HG03460 (cell line): ENCODE measurements at regions not wholly inside any gene's neighbourhood (a gene's known extent, or its start where the extent isn't known, plus 50 kb on each side); places are given as distances from the start of the nearest gene placed in this dataset.

ENCODE experiments used
- ATAC-seq: cut with Tn5 transposase; IDR thresholded peaks from one replicate; pipeline ENCODE4 v1.9.1; 2021; ENCODE audit not compliant: unreplicated experiment

DNA sequence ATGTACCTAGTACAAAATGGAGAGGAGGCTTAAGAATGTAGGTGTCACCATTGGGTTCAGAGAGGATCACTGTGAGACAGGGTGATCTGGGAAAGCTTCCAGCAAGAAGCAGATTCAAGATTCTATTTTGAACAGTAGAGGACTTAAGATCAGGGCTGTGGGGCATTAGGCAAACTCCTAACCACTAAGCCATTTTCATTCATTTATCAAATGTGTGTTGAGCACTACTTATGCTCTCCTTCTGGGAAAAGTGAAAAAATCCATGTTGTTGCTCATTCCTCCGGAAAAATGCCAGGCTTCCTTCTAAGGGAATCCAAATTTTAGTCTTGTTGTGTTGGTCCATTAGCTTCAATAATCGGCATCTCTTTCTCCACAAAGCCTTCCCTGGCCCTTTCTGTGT lies 163.4 kb downstream of the NUAK1 start:
- ATAC-seq, result no peak

- ATAC-seq, result no peak
These were observed 161.5 kb downstream of the NUAK1 start for GRCh38 chr12:105977236-105977635.

DNA sequence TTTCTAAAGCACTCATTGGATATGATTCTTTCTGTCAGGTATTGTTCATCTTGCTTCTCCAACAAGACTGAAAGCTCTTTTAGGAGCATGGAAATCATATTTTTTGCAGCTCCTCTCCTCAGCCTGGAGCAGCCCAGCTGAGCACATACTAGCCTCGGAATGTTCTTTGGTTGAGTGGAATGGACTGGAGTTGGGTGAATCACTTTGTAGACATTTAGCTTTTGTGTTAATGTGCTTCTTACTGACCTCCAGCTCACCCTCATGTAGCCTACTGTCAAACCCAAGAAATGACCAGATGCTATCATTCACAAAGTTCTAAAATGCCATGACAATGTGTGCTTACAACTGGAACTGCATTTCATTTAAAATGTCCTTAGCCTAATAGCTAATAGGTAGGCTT lies 161.1 kb downstream of the NUAK1 start:
- no peak for ATAC-seq

GRCh38 chr12:105978276-105978675 lies 160.5 kb downstream of the NUAK1 start:
- no peak for ATAC-seq

DNA sequence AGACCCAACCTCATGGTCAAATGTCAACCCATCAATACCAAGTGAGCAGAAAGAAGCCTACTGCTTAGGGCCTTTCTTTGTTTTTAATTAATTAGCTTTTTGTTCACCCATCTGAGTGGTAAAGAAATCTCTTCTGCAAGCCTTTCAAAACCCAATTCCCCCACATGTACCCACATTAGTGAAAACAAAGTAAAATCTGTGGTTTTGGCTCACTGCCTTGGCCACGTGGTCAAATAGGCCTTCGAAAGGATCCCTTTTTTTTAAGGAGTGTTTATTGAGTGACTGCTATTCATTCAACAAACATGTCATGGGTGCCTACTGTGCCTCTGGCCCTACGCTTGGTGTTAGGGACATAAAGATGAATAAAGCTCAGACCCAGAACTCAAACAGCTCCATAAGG lies 160.1 kb downstream of the NUAK1 start:
- no peak for ATAC-seq

- ATAC-seq, result no peak
These were observed 158.7 kb downstream of the NUAK1 start for GRCh38 chr12:105980085-105980484.

- ATAC-seq, result no peak
These were observed 158.2 kb downstream of the NUAK1 start for GRCh38 chr12:105980533-105980932.

DNA sequence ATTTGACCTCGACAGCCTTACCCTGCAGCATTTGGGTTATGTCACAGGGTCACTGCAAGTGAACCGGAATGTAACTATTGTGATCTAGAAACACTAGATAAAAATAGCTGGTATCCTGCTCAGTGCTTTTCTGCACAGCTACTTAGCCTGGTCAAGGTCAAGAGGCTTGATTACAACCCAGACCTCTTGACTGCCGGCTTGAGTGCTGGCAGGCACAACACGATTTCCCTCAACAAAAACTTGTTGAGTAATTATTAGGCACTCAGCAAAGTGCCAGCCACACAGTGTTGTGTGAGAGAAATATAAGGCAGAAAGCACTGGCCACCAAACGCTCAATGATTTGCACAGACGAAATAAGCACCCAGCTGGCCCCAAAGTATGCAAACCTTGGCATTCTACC lies 156.7 kb downstream of the NUAK1 start:
- no peak for ATAC-seq

DNA sequence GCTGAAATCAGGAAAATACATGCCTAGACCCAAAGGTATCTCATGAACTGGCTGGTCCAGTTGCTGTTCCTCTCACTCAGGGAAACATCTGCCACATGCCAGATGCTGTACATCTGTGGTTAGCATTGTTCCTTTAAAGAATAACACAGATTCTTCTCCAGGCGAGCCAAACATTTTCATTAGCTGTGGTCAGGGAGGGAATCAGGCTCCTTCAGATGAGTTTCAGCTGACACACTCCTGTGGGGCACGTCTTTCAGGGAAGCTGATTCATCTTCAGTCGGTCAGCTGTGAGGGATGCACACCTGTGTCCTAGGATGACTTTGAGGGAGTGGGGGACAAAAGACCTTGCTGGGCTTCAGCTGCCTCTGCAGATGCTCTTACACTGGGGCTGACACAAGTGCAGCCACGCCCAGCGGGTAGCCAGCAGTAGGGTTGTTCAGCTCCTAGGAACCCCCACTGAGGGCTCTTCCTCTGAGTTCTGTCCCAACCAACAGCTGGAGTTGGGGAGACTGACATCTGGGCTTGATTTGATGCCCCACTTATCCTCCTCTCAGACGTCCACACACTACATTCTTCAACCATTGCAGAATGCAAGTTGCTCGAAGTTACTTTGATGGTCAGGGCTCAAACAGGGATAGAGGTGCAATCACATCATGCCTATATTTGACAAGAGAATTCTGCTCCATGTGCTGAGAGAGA lies 155.0 kb downstream of the NUAK1 start:
- ATAC-seq, result no peak

DNA sequence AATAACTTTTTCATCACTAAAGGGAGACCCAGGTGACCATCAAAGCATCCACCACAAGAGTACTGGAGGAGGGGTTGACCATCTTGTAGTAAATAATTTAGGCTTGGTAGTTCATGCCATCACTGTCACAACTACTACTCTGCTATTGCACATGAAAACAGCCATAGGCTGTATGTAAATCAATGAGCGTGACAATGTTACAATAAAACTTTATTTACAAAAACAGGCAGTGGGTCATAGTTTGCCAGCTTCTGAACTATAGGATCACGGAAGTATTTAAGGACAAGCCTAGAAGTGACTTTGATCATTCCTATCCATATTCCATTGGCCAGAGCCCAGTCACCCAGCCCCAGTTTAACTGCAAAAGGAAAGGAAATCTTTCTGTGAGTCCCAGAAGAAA lies 153.4 kb downstream of the NUAK1 start:
- ATAC-seq, result no peak

DNA sequence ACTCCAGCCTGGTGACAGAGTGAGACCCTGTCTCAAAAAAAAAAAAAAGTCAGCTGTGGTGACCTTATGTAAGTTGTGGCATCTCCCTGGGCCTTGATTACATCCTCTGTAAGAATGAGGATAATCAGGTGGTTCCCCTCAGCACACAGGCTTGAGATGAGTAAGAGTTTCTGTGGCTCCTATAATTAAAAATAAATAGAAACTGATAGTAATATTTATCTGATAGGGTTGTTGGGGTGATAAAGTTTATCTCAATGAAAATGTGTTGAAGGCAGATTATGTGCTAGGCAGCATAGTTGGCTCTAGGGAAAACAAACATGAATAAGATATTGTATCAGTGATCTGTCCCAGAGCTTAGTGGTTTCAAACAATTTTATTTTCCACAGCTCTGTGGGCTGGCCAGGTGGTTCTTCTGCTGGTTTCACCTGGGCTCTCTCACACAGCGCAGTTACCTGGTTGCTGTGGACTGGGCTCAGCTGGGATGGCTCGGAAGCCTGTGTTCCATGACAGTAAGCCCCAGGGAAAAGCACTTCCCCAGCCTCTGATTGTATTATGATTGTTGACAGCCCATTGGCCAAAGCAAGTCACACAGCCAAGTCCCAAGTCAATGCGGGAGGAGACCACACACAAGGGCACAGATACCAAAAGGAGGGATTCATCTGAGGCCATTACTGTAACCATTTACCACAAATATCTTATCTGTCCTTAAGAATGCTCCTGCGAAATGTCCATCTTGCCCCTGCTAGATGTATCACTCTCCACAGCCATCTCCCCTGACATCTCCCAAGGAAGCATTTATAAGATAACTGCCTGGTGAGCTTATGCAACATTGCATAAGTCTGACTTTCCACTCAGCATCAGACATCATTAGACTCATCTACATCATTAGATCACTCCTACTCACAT lies 151.7 kb downstream of the NUAK1 start:
- no peak for ATAC-seq

DNA sequence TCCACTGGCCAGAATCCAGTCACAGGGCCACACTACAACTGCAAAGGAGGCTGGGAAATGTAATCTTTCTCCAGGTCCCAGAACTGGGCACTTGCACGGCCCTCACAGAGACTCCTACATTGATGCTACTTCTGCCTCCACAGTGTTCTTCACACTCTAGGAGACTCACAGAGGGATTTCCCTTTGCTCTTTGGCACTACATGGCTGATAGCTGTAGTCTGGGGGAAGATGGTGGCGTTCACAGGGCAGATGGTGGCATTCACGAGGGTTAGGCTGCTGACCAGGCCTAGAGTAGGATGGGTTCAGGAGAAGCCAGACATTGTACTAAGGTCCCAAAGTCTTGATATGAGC lies 151.1 kb downstream of the NUAK1 start:
- no peak for ATAC-seq

GRCh38 chr12:105992849-105993740 lies 145.7 kb downstream of the NUAK1 start:
- ATAC-seq, result no peak

DNA sequence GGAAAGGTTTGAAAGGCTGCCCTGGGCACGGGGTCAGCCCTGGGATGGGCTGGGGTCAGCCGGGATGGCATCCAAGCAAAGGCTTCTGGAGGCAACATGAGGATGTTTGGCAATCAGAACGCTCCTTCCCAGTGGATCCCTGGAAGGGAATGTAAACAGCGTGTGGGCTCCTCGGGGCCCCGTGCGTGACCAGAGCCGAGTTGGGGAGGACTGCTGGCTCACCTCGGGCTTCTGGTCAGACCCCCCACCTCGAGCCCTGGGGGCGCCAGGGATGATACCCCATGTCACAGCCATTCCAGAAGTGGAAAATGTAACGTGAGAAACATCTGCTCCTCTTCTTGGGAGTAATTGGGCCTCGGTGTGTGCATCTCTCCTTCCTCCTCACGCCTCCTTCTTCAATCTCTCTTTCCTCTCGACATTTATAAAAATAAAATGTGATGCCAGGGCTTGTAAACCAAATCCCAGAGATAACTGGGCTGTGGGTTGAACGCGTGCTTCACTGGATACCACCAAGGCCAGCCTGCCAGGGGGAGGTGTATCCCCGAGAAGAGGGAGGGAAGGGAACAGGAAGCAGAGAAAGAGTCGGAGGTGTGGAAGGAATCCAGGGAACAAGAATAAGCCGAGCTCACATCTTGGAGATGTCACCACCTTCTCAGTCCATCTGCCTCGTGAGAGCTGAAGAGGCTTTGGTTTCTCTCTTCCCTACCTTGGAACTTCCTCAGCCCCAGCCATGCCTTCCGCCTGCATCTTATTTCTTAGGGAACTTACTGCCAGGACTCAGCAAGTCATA lies 144.8 kb downstream of the NUAK1 start:
- ATAC-seq, result no peak

- no peak for ATAC-seq
These were observed 142.8 kb downstream of the NUAK1 start for GRCh38 chr12:105995961-105996431.

- ATAC-seq, result no peak
These were observed 140.2 kb downstream of the NUAK1 start for GRCh38 chr12:105998561-105998960.

DNA sequence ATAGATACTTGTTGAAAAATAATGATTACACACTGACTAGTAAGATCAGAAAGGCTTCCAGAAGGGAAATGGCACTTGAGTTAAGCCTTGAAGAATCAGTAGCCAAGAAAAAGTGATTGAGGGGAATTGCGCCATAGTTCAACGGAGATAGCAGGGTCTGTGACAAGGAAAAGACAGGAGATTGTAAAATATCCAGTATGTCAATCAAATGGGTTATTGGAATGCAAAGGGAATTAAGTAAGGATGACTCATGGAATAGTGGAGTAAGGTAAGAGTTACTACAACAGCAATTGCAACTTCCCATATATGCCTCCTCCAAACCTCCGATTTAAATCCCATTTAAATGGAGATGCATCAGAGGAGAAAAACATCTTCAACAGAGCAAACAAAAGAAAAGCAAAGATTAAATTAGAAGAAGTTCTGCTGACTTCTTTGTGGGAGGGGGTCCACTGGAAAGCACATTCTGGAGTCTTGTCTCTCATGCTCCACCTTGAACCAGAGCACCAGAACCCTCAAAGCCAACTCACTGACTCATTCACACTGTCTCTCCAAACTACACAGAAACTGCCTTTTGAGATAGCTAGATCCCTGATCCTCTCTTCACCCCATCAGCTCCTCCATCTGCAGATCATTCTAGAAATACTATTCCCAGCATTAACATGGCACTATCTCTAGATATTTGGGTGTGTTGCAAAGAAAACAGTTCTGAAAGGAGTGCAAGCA lies 138.2 kb downstream of the NUAK1 start:
- ATAC-seq, result no peak

DNA sequence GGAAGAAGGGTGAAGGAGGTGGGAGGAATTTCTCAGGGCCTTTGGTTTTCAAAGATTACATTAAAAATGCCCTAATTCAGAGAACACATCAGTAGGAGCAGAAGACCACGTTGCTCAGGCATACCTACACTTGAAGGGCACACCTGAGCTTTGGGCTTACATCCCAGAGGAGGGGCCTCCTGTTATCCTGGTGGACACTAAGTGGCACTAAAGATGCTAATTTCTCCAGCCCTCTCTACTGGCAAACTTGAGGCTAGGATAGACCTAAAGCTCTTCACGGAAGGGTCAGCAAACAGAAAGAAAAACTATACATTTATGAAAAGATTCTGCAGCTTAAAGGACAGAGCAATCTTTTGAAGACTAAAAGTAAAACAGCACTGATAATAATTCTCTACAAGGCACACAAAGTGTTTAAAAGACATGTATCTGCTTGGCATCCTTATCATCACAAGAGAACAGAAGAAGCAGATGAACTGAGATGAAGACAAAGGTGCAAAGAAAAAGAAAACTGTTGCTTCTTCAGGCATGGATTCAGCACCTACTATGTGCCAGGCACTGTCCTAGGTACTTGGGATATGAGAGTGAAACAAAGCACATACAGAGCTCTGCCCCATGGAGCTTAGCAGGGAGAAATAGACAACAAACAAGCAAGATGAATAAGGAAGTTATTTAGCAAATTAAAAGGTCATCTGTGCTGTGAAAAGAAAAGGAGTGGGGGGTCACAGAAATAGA lies 137.5 kb downstream of the NUAK1 start:
- ATAC-seq, result no peak

DNA sequence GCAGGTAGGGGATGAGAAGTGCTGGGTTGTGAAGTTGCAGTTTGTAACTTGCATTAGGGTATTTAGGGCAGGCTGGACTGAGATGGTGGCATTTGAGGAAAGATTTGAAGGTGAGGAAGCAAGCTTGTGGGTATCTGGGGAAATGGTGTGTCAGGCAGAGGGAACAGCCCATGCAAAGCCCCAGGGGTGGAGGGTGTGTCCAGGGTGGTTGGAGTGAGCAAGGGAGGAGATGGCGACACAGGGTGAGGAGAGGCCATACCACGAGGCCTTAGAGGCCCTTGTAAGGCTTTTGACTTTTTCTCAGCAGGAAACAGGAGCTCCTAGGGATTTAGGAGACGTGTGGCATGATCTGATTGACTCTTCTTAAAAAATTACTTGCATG lies 136.9 kb downstream of the NUAK1 start:
- no peak for ATAC-seq
